HL-60 (cell line): ENCODE measurements at regions not wholly inside any gene's neighbourhood (a gene's known extent, or its start where the extent isn't known, plus 50 kb on each side); places are given as distances from the start of the nearest gene placed in this dataset.

Experiments
- DNase-seq, 2 experiments: peaks; one replicate each; pipeline ENCODE4 v3.0.0-alpha.2; 2010 to 2020; ENCODE audit warnings: low read depth in 1 of 2, low spot score in 1 of 2
- H3K27ac ChIP-seq: fragments of 250-450 bp; sonication (Bioruptor Pico); replicated peaks from 2 replicates; pipeline ENCODE4 v1.5.1; 2020; ENCODE audit warnings: mild to moderate bottlenecking, moderate library complexity
- H3K27me3 ChIP-seq: fragments of 250-450 bp; sonication (Bioruptor Pico); 2 replicates; pipeline ENCODE4 v1.5.1; 2021; ENCODE audit warnings: mild to moderate bottlenecking, moderate library complexity; ENCODE audit not compliant: insufficient read depth, poor library complexity, severe bottlenecking
- H3K4me3 ChIP-seq: replicated peaks from 2 replicates; pipeline ENCODE4 v1.5.1; 2011; ENCODE audit warnings: mild to moderate bottlenecking, control low read depth, low read length; ENCODE audit not compliant: insufficient read depth
- GABPA ChIP-seq: IDR thresholded peaks from 2 replicates; pipeline ENCODE4 v1.6.1; 2012; ENCODE audit warnings: low read depth
- POLR2AphosphoS5 ChIP-seq: IDR thresholded peaks from 2 replicates; pipeline ENCODE4 v1.6.1; 2012; ENCODE audit warnings: low read depth
- SPI1 ChIP-seq: IDR thresholded peaks from 2 replicates; pipeline ENCODE4 v1.6.1; 2012; ENCODE audit warnings: low read depth, mild to moderate bottlenecking, borderline replicate concordance
- TF ChIP-seq, protein P1 (sequence below): IDR thresholded peaks from one replicate; pipeline ENCODE4 v1.5.1; 2011; ENCODE audit warnings: low read length, control low read depth, inconsistent platforms; ENCODE audit not compliant: insufficient read depth
- TF ChIP-seq, protein P2 (sequence below): IDR thresholded peaks from 2 replicates; pipeline ENCODE4 v1.6.1; 2012; ENCODE audit warnings: low read depth; ENCODE audit not compliant: insufficient replicate concordance

DNA sequence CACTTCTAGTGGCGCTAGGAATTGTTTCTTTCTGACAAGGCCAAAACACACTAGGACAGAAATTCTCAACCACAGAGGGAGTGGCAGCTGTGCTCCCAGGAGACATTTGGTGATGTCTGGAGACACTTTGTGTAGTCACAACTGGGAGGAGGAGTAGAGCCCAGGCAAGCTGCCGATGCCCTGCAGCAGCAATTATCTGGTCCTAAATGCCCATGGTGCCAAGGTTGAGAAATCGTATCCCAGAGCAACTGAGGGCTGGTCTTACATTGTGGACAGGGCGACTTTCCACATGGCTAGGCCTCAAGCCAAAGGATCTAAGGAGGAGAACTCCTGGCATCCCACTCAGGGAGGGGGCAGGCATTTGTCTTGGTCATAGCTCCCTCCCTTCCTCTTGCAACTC, 259.9 kb downstream of the GADD45G start:
- no peak overlapping the region for H3K27ac ChIP-seq
- H3K4me3 ChIP-seq = no peak overlapping the region
- no peaks in the 10 kb centered on the region for H3K27me3 ChIP-seq
- no peak for DNase-seq
- TF ChIP-seq, protein P1, sequence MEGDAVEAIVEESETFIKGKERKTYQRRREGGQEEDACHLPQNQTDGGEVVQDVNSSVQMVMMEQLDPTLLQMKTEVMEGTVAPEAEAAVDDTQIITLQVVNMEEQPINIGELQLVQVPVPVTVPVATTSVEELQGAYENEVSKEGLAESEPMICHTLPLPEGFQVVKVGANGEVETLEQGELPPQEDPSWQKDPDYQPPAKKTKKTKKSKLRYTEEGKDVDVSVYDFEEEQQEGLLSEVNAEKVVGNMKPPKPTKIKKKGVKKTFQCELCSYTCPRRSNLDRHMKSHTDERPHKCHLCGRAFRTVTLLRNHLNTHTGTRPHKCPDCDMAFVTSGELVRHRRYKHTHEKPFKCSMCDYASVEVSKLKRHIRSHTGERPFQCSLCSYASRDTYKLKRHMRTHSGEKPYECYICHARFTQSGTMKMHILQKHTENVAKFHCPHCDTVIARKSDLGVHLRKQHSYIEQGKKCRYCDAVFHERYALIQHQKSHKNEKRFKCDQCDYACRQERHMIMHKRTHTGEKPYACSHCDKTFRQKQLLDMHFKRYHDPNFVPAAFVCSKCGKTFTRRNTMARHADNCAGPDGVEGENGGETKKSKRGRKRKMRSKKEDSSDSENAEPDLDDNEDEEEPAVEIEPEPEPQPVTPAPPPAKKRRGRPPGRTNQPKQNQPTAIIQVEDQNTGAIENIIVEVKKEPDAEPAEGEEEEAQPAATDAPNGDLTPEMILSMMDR = no peak
- TF ChIP-seq SPI1 = no peak
- TF ChIP-seq, protein P2, sequence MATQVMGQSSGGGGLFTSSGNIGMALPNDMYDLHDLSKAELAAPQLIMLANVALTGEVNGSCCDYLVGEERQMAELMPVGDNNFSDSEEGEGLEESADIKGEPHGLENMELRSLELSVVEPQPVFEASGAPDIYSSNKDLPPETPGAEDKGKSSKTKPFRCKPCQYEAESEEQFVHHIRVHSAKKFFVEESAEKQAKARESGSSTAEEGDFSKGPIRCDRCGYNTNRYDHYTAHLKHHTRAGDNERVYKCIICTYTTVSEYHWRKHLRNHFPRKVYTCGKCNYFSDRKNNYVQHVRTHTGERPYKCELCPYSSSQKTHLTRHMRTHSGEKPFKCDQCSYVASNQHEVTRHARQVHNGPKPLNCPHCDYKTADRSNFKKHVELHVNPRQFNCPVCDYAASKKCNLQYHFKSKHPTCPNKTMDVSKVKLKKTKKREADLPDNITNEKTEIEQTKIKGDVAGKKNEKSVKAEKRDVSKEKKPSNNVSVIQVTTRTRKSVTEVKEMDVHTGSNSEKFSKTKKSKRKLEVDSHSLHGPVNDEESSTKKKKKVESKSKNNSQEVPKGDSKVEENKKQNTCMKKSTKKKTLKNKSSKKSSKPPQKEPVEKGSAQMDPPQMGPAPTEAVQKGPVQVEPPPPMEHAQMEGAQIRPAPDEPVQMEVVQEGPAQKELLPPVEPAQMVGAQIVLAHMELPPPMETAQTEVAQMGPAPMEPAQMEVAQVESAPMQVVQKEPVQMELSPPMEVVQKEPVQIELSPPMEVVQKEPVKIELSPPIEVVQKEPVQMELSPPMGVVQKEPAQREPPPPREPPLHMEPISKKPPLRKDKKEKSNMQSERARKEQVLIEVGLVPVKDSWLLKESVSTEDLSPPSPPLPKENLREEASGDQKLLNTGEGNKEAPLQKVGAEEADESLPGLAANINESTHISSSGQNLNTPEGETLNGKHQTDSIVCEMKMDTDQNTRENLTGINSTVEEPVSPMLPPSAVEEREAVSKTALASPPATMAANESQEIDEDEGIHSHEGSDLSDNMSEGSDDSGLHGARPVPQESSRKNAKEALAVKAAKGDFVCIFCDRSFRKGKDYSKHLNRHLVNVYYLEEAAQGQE = no peak
- TF ChIP-seq GABPA = no peak
- no peak for TF ChIP-seq POLR2AphosphoS5

DNA sequence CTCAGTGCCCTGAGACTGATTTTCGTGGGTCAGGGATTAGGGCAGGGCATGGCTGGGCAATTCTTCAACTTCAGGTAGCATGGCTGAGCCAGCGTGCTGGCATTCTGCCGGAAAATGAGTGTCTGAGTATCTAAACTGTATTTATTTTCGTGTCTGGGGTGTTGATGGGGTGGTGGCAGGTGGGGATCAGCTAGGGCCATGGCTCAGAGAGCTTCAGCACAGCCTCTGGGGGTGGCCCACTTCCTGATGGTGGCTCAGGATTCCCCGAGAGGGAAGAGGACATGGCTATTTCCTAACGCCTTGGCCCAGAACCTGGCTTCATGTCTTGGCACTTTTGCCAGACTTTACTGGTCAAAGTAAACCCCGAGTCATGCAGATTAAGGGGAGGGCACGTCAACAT, 260.5 kb downstream of the GADD45G start:
- H3K27ac ChIP-seq = no peak overlapping the region

DNA sequence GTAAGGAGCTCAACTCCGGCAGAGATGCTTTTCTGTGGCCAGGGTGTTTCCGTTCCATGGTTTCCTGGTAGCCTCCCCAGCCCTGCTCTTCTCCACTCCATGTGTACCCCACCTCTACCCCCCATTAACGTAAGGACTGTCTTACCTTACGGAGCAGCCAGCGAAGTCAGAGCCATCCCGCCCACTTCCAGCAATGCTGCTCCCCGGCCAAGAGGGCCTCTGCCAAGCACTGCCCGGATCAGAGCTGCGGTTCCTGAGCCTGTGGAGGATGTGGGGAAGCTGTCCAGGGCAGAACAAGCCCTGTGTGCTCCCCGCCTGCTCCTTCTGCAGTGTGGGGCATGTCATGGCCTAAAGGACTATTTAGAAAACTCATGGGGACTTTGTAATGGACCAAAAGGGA, 261.2 kb downstream of the GADD45G start:
- no peak for DNase-seq
- TF ChIP-seq SPI1 (no peak), POLR2AphosphoS5 (no peak), GABPA (no peak)
- TF ChIP-seq, protein P1 = no peak
- TF ChIP-seq, protein P2 = no peak

More for the DNA sequence above, 260.5 kb downstream of the GADD45G start:
- no peak for DNase-seq
- TF ChIP-seq POLR2AphosphoS5 (no peak), GABPA (no peak), SPI1 (no peak)
- TF ChIP-seq, protein P2 = no peak
- TF ChIP-seq, protein P1 = no peak
- Histone ChIP-seq H3K4me3 (no peak overlapping the region), H3K27me3 (no peaks in the 10 kb centered on the region)

More for the DNA sequence above, 261.2 kb downstream of the GADD45G start:
- Histone ChIP-seq H3K27me3 (no peaks in the 10 kb centered on the region), H3K4me3 (no peak overlapping the region), H3K27ac (no peak overlapping the region)
